Loucy (cell line): ENCODE measurements at regions not wholly inside any gene's neighbourhood (a gene's known extent, or its start where the extent isn't known, plus 50 kb on each side); places are given as distances from the start of the nearest gene placed in this dataset.

Experiments
- EZH2phosphoT487 ChIP-seq: fragments of 200-600 bp; IDR thresholded peaks from 2 replicates; pipeline ENCODE4 v1.6.1; 2018; ENCODE audit warnings: antibody characterized with exemption, mild to moderate bottlenecking, moderate library complexity, borderline replicate concordance
- TF ChIP-seq, protein P1 (sequence below): fragments of 200-600 bp; sonication (generic); conservative IDR thresholded peaks from 2 replicates; pipeline ENCODE4 v1.5.1; 2014; ENCODE audit warnings: mild to moderate bottlenecking, antibody characterized with exemption, low read length

DNA sequence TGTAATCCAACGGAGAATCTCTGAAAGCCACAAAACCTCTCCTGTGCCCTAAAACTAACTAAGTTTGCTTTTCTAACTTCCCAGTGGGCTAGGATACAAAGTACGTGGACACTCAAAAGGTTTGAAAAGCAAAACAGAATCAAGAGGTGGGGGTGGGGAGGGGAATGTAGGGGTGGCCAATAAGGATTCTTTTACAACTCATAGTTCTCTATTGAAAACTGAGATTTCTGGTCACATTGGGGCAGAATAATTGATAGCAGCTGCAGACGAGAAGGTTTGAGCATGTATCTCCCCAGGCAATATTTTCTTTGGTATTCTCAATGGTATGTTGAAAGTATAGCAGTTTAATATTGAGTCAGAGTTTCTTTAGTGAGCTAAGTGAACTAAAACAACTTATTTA, 376.7 kb upstream of the CITED2 start:
- TF ChIP-seq, protein P1, sequence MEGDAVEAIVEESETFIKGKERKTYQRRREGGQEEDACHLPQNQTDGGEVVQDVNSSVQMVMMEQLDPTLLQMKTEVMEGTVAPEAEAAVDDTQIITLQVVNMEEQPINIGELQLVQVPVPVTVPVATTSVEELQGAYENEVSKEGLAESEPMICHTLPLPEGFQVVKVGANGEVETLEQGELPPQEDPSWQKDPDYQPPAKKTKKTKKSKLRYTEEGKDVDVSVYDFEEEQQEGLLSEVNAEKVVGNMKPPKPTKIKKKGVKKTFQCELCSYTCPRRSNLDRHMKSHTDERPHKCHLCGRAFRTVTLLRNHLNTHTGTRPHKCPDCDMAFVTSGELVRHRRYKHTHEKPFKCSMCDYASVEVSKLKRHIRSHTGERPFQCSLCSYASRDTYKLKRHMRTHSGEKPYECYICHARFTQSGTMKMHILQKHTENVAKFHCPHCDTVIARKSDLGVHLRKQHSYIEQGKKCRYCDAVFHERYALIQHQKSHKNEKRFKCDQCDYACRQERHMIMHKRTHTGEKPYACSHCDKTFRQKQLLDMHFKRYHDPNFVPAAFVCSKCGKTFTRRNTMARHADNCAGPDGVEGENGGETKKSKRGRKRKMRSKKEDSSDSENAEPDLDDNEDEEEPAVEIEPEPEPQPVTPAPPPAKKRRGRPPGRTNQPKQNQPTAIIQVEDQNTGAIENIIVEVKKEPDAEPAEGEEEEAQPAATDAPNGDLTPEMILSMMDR, result no peak
- no peak for TF ChIP-seq EZH2phosphoT487
